Left ventricle myocardium inferior (tissue), 1 donor: ENCODE measurements at regions not wholly inside any gene's neighbourhood (a gene's known extent, or its start where the extent isn't known, plus 50 kb on each side); places are given as distances from the start of the nearest gene placed in this dataset.

Experiments
- DNase-seq: peaks from one replicate; pipeline ENCODE4 v3.0.0-alpha.2; 2020
- H3K27ac ChIP-seq: fragments of 200-600 bp; replicated peaks from 2 replicates; pipeline ENCODE4 v1.8.0; 2021
- H3K27me3 ChIP-seq: fragments of 200-600 bp; 2 replicates; pipeline ENCODE4 v1.8.0; 2021; ENCODE audit warnings: low read depth
- H3K36me3 ChIP-seq: fragments of 200-600 bp; 2 replicates; pipeline ENCODE4 v1.8.0; 2021
- H3K4me1 ChIP-seq: fragments of 200-600 bp; 2 replicates; pipeline ENCODE4 v1.8.0; 2021
- H3K4me3 ChIP-seq: fragments of 200-600 bp; 2 replicates; pipeline ENCODE4 v1.8.0; 2021; ENCODE audit warnings: mild to moderate bottlenecking, moderate library complexity
- H3K9me3 ChIP-seq: fragments of 200-600 bp; replicated peaks from 2 replicates; pipeline ENCODE4 v1.8.0; 2021
- intact Hi-C: fragments of 100-400 bp; cut with micrococcal nuclease; formaldehyde crosslinking; loops from one replicate; pipeline ENCODE4 v1.11.0; 2022
- TF ChIP-seq, protein P1 (sequence below): fragments of 200-600 bp; IDR thresholded peaks from 2 replicates; pipeline ENCODE4 v1.8.0; 2021; ENCODE audit warnings: antibody characterized with exemption, mild to moderate bottlenecking, borderline replicate concordance
- donor health status: DM: no; HTN: yes; CAD: no; lungs with severe emphysema.

DNA sequence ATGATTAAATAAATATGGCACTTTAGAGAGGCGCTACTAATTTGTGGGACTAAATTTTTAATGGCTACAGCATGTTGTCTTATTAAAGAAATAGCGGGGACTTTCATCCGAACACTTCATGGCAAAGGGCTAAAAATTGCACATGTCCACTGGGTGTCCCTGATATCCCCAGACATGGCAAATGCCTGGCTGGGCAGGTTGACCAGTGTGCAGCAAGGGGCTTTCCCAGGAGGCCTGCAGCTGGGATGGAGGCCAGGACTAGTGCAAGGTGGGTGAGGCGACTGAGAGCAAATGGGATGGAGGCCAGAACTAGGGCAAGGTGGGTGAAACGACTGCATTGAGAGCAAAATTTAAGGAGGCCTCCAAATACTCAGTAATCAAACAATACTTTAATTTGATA is 167.4 kb upstream of the SMAD3 start:
- H3K27me3 ChIP-seq, result no peaks in the 10 kb centered on the region
- intact Hi-C loops, result no loop called here
- no peaks in the 10 kb centered on the region for H3K36me3 ChIP-seq

DNA sequence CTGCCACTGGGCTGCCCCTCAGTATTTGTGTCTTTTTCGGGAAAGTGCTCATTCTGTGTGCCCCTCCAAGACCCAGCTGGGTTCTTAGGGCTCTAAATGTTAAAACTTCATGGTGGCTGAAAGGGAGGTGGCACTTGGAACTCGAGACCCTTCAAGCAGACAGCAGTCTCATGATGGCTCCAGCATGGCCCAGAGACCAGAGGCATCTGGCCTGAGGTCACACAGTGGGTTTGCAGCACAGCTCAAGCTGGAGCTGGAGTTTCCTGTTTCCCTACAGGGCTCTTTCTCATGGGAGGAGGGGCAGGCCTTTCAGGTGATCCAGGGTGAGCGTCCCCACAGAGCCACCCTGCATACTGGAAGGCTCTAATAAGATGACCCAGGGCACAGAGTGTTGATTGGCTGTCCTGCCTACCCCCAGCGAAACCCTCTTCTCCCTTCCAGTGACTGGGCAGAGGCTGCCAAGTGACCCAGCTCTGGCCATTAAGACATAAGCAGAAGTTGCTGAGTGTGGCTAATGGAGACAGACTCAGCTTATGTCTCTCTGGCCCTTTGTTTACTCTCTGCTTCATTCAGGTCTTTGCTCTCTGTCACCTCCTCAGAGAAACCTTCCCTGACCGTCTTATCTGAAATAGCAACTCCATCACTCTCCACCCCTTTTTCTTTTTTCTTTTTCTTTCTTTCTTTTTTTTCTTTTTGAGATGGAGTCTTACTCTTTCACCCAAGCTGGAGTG is 166.6 kb upstream of the SMAD3 start:
- H3K4me1 ChIP-seq, result peaks cover 42% of the 10 kb centered on the region
- intact Hi-C loops, result no loop called here

More for the DNA sequence above, 167.4 kb upstream of the SMAD3 start:
- TF ChIP-seq, protein P1, sequence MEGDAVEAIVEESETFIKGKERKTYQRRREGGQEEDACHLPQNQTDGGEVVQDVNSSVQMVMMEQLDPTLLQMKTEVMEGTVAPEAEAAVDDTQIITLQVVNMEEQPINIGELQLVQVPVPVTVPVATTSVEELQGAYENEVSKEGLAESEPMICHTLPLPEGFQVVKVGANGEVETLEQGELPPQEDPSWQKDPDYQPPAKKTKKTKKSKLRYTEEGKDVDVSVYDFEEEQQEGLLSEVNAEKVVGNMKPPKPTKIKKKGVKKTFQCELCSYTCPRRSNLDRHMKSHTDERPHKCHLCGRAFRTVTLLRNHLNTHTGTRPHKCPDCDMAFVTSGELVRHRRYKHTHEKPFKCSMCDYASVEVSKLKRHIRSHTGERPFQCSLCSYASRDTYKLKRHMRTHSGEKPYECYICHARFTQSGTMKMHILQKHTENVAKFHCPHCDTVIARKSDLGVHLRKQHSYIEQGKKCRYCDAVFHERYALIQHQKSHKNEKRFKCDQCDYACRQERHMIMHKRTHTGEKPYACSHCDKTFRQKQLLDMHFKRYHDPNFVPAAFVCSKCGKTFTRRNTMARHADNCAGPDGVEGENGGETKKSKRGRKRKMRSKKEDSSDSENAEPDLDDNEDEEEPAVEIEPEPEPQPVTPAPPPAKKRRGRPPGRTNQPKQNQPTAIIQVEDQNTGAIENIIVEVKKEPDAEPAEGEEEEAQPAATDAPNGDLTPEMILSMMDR, result no peak
- H3K9me3 ChIP-seq, result no peaks in the 10 kb centered on the region
- no peak for DNase-seq
- H3K4me3 ChIP-seq, result no peak overlapping the region
- no peak overlapping the region for H3K27ac ChIP-seq
- H3K4me1 ChIP-seq, result peaks cover 48% of the 10 kb centered on the region

DNA sequence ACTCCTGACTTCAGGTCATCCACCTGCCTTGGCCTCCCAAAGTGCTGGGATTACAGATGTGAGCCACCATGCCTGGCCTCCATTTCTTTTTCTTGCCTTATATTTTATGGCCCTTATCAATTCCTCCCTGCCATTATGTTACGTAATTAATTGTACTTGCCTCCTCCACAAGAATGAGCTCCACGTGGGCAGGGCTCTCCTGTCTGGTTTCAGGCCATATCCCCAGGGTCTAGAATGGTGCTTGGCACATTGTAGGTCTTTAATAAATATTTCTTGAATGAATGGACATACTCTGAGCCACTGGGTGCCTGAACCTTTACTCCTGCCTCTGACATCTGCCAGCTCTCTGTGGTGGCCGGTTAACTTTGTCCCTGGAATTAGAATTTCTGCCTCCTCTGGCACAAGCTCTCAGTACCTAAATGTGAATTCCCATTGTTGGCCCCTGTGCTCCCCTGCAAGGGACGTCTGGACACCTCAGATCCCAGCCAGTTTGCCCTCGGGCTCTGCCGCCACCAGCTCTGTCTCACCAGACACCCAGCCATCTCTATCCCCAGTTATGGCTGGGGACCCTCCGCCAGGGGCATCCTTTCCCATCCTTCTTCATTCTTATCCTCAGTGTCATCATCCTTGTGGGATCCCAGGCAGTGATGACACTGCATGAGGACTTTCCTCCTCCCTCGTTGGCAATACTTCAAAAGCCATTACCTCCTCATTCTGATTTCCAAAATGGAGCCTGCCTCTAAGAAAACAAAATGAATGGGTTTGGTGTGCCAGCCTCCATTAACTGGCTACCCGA is 165.6 kb upstream of the SMAD3 start:
- Histone ChIP-seq H3K27ac (no peak overlapping the region), H3K27me3 (no peaks in the 10 kb centered on the region), H3K4me3 (no peak overlapping the region), H3K4me1 (peaks cover 41% of the 10 kb centered on the region), H3K9me3 (no peaks in the 10 kb centered on the region), H3K36me3 (no peaks in the 10 kb centered on the region)
- TF ChIP-seq, protein P1, result no peak
- DNase-seq, result no peak
- intact Hi-C loops, result no loop called here

More for the DNA sequence above, 166.6 kb upstream of the SMAD3 start:
- H3K27ac ChIP-seq, result no peak overlapping the region
- no peaks in the 10 kb centered on the region for H3K36me3 ChIP-seq
- no peak overlapping the region for H3K4me3 ChIP-seq
- no peaks in the 10 kb centered on the region for H3K27me3 ChIP-seq
- TF ChIP-seq, protein P1, result no peak
- DNase-seq, result no peak
- H3K9me3 ChIP-seq, result no peaks in the 10 kb centered on the region

DNA sequence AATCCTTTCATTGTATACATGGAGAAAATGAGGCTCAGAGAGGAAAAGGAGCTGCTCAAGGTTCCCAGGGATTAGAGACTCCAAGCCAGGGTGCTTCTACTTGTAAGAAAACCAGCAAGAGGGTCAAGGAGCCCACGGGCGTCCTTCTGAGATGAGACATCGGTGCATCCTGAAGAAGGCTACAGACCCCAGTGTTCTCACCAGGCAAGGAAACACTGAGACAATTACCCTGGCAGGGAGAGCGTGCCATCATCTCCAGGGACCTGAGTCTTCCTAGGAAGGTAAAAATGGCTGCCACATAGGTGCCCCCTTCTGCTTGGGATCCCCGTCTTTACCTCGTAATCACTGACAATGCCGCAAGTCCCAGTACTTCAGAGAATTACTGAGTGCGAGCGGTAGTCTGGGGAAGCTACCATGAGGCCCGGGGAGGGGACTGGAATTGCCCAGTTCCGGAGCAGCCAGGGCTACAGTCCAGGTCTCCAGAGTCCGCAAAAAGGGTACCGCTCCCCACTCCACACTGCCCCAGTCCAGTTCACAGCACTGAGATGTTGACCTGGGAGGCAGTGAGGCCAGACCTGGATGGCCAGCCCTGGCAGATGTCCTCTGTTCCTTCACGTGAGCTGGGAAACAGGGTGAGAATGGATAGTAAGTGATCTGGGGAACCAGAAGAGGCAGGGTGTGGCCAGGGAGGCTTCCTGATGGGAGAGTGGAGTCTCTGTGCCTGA is 164.7 kb upstream of the SMAD3 start:
- Histone ChIP-seq H3K27me3 (no peaks in the 10 kb centered on the region), H3K4me3 (no peak overlapping the region), H3K9me3 (no peaks in the 10 kb centered on the region), H3K27ac (peak overlapping the region; percentile 68), H3K36me3 (no peaks in the 10 kb centered on the region), H3K4me1 (peaks cover 36% of the 10 kb centered on the region)
- TF ChIP-seq, protein P1, result no peak
- intact Hi-C loops, result no loop called here
- DNase-seq, result no peak

DNA sequence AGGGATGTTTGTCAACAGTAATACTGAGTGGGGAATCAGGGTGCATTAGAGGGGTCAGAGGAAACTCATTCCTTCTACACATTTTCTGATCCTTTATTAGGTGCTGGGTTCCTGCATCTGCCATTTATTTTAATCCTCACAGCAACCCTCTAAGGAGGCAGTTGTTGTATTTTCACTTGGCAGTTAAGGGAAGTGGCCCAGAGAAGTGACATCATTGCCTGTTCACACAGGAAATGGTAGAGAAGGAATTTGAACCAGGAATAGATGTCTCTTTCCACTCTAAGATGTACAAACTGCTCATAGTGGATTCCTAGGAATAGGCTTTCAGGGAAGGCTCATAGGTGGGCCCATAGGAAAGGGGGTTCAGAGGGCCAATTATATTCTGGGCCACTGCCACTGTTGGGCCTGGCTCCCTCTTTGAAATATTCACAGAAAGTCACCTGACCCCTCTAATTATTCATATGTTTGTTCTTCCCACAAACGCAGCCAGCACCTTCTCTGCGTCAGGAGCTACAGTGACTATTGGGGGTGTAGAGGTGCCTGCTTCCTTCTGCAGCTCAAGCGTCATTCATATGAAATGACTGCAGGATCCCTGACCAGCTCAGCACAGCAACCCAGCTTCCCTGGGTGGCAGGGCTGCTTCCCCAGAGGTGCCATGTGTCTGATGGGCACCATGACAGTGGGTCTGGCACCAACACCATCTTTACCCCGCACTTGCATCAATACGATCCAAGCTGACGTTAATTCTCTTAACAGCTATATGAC is 163.9 kb upstream of the SMAD3 start:
- Histone ChIP-seq H3K36me3 (no peaks in the 10 kb centered on the region), H3K9me3 (no peaks in the 10 kb centered on the region), H3K4me3 (no peak overlapping the region), H3K27me3 (no peaks in the 10 kb centered on the region), H3K4me1 (peaks cover 35% of the 10 kb centered on the region), H3K27ac (peak overlapping the region; percentile 68)
- TF ChIP-seq, protein P1, result no peak
- DNase-seq, result no peak
- intact Hi-C loops, result no loop called here
